ENCODE measurements at regions not wholly inside any gene's neighbourhood (a gene's known extent, or its start where the extent isn't known, plus 50 kb on each side); places are given as distances from the start of the nearest gene placed in this dataset.

DNA sequence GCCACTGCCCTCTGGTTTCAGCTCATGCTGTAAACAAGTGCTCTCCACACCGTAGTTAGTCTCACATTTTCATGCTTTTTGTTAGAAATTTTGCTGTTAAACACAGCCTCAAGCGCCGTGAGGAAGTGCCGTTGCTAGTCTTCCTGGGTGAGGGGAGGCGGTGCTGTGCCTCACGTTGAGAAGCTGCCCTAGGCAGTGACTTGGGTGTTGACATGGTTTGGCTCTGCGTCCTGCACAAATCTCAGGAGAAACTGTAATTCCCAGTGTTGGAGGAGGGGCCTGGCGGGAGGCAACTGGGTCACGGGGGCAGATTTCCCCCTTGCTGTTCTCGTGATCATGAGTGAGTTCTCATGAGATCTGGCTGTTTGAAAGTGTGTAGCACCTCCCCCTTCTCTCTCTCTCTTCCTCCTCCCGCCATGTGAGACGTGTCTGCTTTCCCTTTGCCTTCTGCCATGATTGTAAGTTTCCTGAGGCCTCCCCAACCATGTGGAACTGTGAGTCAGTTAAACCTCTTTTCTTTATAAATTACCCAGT, 95.8 kb downstream of the ERMARD start:
- no peak for DNase-seq (ENCODE audit: extremely low read depth, low read depth, low spot score)

DNA sequence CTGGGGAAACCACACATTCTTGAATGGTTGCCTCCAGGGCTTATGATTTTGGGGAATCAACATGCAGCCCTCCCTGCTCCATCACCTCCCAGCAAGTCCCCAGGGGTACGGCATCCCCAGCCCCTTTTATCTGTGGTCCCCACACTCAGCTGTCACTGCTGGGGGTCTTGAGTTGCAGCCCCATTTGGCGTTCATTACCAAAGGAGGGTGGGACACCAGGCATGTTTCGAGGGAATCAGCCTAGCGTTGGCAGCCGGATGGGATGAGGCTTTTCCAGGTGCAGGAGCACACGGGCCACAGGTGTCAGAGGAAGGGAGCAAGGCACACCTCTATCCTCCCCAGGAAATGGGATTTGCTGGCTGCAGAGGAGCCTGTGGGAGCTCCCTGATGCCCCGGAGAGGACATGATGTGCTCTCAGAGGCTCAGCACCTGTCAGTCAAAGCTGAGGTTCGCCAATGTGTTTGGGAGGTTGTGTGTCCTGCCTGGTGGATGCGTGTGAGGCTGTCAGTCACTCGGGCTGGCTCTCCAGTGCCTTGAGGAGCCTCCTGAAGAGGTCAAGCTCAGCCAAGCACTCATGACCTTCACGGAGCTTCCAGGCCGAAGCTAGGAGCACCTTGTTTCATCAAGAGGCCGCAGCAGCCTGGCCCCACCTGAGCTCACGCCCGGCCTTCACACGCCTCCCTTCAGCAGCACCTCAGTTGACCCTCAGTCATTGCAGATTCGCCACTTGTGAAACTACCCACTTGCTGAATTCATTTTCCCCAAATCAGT, 95.0 kb downstream of the ERMARD start:
- no peak for DNase-seq (ENCODE audit: extremely low read depth, low read depth, low spot score)

DNA sequence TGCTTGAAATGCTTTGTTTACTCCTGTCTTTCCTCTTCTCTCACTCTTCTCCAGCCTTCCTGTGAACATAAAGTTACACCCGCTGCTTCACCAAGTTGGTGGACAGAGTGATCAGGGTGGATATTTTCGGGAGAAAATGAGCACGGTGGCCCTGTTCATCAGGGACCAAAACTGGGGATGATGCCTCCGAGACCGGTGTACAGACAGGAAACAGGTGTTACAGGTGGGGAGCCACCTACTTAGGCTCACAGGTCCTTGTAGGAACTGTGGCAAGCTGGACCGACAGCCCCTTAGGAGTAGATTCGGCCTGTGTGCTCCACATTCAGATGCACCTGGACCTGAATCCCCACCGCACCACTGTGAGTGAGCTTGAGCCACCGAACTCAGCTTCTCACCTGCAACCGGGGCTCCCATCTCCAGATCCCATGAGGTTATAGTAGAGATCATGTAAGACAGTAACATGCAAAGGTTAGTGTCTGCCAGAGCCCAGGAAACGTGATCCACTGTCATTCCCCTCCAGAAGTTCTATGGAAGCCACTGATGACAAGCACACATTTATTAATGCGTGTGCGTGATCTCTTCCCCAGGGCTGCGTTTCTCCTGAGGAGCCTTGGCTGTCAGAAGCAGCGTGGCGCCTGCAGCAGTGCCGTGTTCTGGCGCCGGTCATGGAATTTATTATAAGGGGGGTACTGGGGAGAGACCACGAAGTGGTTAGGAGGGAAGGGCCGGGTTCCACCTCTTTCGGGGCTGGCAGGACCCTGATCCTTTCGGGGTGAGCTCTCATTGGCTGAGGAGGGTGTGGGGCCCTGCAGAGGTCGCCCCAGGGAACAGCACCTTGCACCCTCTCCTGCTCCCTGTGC, 94.2 kb downstream of the ERMARD start:
- no peak for DNase-seq (ENCODE audit: extremely low read depth, low read depth, low spot score)

DNA sequence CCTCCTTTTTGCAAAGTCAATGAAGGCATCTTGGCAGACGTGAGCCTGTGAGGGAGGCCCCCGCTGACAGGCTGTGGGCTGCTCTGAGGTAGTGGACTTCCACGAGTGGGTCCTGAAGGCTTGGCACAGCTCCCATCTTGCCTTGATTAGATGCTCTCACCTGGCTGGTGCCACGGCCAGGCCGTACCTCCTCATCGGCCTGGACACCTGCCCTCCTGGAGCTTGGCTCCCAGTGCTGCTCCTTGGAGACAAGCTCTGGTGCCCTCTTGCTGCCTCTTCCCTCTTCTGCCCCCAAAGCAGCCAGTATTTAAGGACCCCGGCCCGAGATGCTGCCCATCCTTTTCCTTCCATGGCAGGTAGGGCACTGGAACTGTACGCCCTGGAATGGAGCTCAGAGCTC, 93.5 kb downstream of the ERMARD start:
- DNase-seq (ENCODE audit: extremely low read depth, low read depth, low spot score), result no peak

DNA sequence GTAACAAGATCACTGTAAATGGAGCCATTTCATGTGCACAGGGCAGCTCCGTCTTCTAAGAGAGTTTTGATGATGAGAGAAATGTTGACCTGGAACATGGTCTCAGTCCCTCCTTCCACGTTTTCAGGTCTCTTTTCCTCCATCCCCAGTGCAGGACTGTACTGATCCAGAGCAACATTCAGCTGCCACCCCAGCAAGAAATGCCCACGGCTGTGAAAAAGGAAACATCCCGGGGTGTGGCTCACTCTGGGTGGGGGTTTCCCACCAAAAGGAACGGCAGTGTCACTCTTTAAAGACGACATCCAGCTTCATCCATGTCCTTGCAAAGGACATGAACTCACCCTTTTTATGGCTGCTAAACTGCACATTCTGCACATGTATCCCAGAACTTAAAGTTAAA, 92.6 kb downstream of the ERMARD start:
- no peak for DNase-seq (ENCODE audit: extremely low read depth, low read depth, low spot score)

DNA sequence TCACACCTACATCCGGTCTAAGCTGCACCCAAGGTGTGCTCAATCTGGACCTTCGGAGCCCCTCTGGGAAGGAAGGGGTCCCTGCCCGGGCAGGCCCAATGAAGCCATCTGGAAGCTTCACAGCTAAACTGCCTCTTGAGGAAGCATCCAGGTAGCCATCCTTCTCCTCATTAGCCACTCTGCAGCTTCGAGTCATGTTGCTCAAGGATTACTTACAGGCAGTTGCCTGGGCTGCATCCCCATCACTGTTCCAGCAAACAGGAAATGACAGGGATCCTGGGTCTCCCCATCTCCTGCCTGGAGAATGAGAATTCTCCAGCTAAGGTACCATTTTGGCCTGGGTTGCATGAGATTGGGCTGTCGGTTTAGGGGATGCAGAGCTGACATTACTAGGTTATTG, 91.7 kb downstream of the ERMARD start:
- no peak for DNase-seq (ENCODE audit: extremely low read depth, low read depth, low spot score)

DNA sequence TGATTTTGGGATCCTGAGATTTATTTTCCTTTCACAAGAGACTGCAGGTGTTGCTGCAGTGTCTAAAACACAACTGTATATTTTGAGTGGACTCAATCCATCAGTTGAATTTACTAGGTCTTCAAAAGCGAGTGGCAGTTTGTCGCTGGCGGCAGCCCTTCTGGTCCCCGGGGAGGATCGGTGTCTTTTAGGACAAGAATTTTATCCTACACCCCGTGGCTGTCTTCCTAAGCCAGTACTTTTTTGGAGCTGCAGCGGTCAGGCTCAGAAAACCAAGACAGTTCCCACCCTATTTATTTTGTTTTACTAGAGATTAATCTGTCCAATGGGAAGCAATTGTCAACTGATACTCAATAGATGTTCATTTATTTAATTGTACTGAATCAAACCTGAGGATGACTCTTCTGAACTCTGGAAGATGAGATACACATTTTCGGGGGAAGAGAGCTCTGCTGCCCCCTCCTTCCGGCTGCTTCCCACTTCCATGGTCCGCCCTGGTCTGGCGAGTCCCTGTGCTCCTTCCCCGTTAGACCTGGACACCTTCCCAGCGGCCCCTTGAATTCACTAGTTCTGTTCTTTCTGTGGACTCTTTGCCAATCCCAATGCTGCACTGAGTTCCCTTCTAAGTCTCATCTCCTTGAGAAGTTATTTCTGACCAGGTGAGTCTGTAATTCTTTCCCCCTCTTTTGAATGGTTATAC, 90.6 kb downstream of the ERMARD start:
- no peak for DNase-seq (ENCODE audit: extremely low read depth, low read depth, low spot score)

DNA sequence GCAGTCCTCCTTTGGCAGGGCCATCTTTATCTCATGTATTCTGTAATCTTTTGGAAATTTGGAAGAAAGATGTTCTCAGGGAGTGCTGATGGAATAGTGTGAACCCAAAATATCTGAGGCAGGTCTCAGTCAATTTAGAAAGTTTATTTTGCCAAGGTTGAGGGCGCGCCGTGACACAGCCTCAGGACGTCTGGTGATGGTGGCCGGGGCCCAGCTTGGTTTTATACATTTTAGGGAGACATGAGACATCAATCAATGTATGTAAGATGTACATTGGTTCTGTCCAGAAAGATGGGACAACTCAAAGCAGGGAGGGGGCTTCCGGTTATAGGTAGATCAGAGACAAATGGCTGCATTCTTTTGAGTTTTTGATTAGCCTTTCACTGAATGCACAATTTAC, 89.8 kb downstream of the ERMARD start:
- no peak for DNase-seq (ENCODE audit: extremely low read depth, low read depth, low spot score)

DNA sequence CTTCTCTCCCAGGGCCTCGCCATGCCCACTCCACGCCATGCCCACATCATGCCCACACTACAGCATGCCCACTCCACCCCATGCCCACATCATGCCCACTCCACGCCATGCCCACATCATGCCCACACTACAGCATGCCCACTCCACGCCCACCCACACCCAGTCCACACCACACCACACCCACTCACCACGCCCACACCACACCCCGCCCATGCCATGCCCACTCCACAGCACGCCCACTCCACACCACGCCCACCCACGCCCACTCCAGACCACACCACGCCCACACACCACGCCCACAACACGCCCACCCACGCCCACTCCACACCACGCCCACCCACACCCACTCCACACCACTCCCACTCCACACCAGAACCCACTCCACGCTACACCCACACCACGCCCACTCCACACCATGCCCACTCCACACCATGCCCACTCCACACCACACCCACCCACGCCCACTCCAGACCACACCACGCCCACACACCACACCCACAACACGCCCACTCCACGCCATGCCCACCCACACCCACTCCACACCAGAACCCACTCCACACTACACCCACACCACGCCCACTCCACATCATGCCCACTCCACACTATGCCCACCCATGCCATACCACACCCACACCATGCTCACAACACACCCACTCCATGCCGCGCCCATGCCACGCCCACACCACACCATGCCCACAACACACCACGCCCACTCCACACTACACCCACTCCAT, 88.6 kb downstream of the ERMARD start:
- DNase-seq (ENCODE audit: extremely low read depth, low read depth, low spot score), result no peak

DNA sequence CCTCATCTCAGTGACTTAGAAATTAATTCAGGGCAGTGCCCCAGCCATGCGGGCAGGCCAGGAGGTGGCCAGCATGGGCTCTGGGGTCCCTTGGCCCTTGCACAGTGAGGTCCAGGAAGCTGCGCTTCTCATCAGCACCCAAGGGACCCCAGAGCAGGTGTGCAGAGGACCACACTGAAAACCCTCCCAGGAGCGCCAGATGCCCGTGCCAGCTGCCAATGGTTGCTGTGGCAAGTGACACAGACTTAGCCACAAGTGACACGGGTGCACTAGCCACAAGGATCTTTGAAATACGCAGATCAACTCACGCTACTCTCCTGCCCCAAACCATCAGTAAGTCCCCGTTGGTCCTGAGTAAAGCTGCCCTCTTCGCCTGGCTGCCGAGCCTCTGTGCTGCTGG, 88.1 kb downstream of the ERMARD start:
- no peak for DNase-seq (ENCODE audit: extremely low read depth, low read depth, low spot score)

DNA sequence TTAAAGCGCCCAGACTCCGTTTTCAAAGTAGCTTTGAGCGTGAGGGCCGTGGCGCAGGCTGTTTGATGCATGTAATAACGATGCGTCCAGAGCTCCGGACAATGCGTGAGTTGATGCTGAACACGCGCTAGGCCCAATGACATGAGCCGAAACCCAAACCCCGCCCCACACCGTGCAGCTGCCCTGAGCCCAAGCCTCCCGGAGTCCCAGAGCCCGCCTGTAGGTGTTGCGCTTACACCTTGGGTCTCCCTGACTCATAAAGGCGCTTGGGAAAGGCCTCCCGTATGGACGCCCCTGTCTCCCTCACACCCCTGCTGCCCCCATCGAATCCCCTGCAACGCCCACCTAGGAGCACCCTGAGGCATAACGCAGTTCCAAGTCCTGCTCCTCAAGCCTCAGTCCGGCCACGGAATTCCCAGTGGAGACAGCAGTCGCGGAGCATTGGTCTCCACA, 87.6 kb downstream of the ERMARD start:
- no peak for DNase-seq (ENCODE audit: extremely low read depth, low read depth, low spot score)

DNA sequence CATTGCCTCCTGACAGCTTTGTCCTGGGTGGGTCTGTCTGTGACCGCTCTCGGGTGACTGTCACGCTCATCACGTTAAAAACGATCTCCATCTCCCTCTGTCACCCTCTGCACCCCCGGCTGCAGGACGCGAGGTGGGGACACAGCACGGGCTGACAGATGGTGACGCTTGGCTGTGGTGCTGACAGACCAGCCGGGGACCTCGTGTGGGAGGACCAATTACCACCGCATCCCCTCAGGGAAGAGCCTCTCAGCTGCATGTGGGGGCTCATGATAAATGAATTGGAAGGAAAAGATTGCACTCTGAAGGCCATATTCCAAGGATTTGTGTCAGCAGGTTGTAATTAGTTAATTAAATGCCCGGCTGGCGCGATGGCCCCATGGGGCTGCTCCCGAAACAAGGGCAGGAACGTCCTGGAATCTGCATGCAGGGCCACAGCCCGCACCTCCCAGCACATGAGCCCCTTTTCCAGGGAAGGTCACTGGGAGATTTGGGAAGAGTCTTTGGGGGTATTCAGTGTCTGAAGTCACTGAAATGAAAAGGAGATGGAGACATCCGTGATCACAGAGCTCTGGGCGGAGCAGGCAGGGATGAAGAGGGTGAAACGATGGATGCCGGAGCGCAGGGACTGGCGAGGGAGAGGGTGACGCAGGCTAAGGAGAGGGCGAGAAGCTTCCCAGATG, 87.1 kb downstream of the ERMARD start:
- no peak for DNase-seq (ENCODE audit: extremely low read depth, low read depth, low spot score)

DNA sequence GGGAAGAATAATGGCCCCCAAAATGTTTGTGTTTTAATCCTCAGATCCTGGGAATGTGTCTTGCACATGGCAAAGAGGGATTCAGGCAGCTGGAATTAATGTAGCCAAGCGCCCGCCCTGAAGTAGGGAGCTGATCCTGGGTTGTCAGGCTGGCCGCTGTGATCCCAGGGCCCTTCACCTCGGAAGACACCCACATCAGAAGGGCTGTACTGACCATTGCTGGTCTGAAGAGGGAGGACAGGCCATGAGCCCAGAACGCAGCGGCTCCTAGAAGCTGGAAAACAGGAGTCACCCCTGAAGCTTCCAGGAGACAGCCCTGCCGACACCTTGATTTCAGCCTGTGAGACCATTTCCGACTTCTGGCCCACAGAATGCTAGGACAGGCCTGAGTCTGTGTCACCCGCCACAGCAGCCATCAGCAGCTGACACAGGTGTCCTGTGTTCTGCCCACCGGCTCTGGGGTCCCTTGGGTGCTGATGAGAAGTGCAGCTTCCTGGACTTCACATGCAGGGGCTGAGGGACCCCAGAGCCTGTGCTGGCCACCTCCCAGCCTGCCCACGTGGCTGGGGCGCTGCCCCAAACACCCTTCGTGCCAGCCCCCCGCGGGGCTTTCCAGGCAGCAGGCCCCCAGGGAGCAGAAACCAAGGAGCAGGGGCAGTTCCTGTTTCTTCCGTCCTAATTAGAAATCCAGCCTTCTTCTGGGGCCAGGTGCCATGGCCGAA, 86.3 kb downstream of the ERMARD start:
- no peak for DNase-seq (ENCODE audit: extremely low read depth, low read depth, low spot score)

DNA sequence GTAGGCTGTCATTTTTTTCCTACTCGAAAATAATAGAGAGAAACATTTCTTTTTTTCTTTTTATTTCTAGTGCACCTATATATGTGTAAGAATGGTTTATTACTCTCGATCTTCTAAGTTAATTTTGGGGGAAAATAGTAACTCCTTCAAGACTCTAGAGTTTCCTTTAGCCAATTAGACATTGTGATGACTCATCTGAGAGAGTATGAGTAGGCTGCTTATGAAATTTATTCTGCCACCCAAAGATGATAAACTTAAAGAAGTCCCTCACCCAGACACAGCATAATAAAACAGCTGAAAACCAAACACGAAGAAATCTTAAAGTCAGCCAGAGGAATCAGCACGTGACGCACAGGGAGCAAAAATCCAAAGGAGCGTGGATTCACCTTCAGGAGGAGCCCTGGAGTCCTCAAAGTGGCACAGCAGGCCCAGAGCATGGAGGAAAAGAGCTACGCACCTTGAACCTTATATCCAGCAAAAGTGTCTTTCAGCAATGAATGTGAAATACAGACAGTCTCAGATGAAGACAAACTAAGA, 81.9 kb downstream of the ERMARD start:
- DNase-seq (ENCODE audit: extremely low read depth, low read depth, low spot score), result no peak

DNA sequence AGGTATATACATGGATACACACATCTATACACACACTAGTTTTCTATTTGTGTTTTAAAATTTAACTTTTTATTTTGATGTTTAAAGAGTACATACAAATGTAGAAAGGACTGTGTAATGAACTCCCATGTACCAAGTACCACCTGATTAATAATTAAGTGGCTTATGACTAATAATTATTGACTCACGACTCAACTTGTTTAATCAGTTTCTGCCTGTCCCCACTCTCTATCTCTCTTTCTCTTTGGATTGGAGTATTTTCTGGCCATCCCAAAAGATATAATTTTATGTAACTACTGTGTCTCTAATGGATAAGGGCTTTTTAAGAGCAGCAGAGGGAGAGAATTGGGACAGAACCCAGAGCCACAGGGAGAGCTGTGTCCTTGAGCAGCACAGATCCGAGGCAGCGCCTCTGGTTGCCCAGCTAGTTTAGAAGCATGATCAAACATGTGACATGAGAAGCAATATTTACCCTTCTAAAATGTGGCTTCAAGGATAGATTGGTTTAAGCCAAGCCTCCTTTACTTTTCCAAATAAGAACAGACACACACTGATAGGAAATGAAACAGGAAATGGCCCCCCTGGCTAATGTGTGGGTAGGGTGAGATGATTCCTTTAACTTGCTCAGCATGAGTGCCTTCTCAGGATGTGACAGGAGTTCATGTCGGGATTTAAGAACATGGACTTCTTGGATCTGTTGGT, 81.0 kb downstream of the ERMARD start:
- no peak for DNase-seq (ENCODE audit: extremely low read depth, low read depth, low spot score)

DNA sequence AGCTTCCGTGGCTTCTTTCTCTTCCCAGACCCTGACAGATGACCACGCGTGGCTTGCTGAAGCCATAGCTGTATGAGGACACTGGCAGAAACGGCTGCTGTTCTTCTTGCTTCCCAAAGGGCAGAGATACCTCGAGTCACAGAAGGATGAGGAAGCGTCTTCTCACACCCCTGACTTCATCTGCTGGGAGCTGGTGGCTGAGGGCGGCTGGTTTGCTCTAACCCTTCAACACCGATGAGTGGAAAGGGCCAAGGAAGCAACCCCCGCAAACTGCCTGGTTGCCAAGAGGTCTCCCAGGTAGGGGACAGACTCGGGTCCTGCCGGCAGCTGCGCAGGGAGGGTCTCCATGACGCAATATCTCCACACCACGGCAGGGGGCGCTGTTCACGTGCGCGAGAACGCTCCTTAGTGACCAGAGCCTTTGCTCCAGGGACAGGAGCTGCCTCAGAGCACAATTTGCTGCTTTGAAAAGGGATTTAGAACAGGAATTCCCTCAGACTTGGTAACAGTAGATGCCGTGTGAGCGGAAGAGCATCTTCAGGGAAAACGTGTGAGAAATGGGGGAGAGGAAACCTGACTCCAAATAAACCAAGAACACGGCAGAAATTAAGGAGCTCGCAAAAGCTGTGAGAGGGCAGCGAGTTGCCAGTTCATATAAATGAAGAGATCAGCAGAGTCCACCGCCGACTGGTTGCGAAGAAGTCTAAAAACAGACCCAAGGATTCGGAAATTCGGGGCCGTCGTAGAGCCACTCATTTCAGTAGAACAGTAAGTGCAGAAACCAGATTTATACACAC, 80.2 kb downstream of the ERMARD start:
- no peak for DNase-seq (ENCODE audit: extremely low read depth, low read depth, low spot score)

Measured in glomerular endothelial cell (primary cell).